ENCODE measurements at regions not wholly inside any gene's neighbourhood (a gene's known extent, or its start where the extent isn't known, plus 50 kb on each side); places are given as distances from the start of the nearest gene placed in this dataset.

DNA sequence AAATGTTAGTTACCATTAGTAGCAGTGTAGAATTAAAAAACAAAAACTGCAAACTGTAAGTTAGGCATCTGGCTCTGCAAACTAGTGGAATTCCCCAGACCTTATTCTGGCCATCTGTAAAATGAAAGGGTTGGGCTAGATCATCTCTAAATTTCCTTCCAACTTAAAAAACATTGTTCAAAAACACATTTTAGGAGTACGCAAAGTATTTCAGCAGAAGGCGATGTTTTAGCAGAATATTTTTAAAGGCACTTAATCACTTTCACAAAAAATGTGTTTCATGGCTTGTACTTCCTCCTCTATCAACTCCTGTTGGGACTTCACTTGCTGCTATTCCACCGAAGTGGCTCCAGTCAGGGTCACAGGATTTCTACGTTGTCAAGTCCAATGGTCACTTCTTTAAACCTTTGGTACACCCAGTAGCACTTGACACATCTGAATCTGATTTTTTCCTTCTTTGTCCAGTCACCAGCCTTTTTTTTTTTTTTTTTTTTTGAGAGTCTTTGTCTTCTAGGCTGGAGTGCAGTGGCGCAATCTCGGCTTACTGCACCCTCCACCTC lies 169.0 kb downstream of the AHR start:
- H3K27ac ChIP-seq = no peak overlapping the region
- TF ChIP-seq, protein P1, sequence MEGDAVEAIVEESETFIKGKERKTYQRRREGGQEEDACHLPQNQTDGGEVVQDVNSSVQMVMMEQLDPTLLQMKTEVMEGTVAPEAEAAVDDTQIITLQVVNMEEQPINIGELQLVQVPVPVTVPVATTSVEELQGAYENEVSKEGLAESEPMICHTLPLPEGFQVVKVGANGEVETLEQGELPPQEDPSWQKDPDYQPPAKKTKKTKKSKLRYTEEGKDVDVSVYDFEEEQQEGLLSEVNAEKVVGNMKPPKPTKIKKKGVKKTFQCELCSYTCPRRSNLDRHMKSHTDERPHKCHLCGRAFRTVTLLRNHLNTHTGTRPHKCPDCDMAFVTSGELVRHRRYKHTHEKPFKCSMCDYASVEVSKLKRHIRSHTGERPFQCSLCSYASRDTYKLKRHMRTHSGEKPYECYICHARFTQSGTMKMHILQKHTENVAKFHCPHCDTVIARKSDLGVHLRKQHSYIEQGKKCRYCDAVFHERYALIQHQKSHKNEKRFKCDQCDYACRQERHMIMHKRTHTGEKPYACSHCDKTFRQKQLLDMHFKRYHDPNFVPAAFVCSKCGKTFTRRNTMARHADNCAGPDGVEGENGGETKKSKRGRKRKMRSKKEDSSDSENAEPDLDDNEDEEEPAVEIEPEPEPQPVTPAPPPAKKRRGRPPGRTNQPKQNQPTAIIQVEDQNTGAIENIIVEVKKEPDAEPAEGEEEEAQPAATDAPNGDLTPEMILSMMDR (IDR thresholded peaks at IDR 0.05) = no peak
- no peak for TF ChIP-seq POLR2AphosphoS5 (IDR thresholded peaks at IDR 0.05)
- no peak for TF ChIP-seq POLR2A (IDR thresholded peaks at IDR 0.05)
- no peaks in the 10 kb centered on the region for H3K36me3 ChIP-seq
- no peaks in the 10 kb centered on the region for H3K27me3 ChIP-seq
- no peaks in the 10 kb centered on the region for H3K4me1 ChIP-seq
- intact Hi-C loops (cut with DNase I; ENCODE audit: low total_unique reads) = no loop called here
- H3K9me3 ChIP-seq = no peaks in the 10 kb centered on the region
- no peak for DNase-seq (ENCODE audit: low spot score in 2 of 2)
- H3K4me3 ChIP-seq = no peak overlapping the region

- no peak overlapping the region for H3K27ac ChIP-seq
- H3K27me3 ChIP-seq = no peaks in the 10 kb centered on the region
- H3K4me3 ChIP-seq = no peak overlapping the region
- intact Hi-C loops (cut with DNase I; ENCODE audit: low total_unique reads) = no loop called here
- TF ChIP-seq POLR2AphosphoS5 (IDR thresholded peaks at IDR 0.05) (no peak), POLR2A (IDR thresholded peaks at IDR 0.05) (no peak)
- TF ChIP-seq, protein P1 (IDR thresholded peaks at IDR 0.05) = no peak
- no peaks in the 10 kb centered on the region for H3K4me1 ChIP-seq
- H3K9me3 ChIP-seq = no peaks in the 10 kb centered on the region
- no peak for DNase-seq (ENCODE audit: low spot score in 2 of 2)
- no peaks in the 10 kb centered on the region for H3K36me3 ChIP-seq
Observed at GRCh38 chr7:17471325-17471724, 172.9 kb downstream of the AHR start.

- no peak for DNase-seq (ENCODE audit: low spot score in 2 of 2)
- intact Hi-C loops (cut with DNase I; ENCODE audit: low total_unique reads) = no loop called here
Observed at GRCh38 chr7:17472518-17472917, 174.1 kb downstream of the AHR start.

GRCh38 chr7:17472939-17473338 lies 174.5 kb downstream of the AHR start:
- no peak for TF ChIP-seq POLR2AphosphoS5 (IDR thresholded peaks at IDR 0.05)
- TF ChIP-seq, protein P1 (IDR thresholded peaks at IDR 0.05) = no peak
- TF ChIP-seq POLR2A (IDR thresholded peaks at IDR 0.05) = no peak
- intact Hi-C loops (cut with DNase I; ENCODE audit: low total_unique reads) = no loop called here
- Histone ChIP-seq H3K9me3 (no peaks in the 10 kb centered on the region), H3K4me1 (no peaks in the 10 kb centered on the region), H3K27me3 (no peaks in the 10 kb centered on the region), H3K4me3 (no peak overlapping the region), H3K27ac (no peak overlapping the region), H3K36me3 (no peaks in the 10 kb centered on the region)
- DNase-seq (ENCODE audit: low spot score in 2 of 2) = no peak

More at GRCh38 chr7:17472518-17472917, 174.1 kb downstream of the AHR start:
- no peaks in the 10 kb centered on the region for H3K36me3 ChIP-seq
- no peak overlapping the region for H3K27ac ChIP-seq
- TF ChIP-seq, protein P1 (IDR thresholded peaks at IDR 0.05) = no peak
- TF ChIP-seq POLR2A (IDR thresholded peaks at IDR 0.05) = no peak
- no peak for TF ChIP-seq POLR2AphosphoS5 (IDR thresholded peaks at IDR 0.05)
- no peak overlapping the region for H3K4me3 ChIP-seq
- no peaks in the 10 kb centered on the region for H3K9me3 ChIP-seq
- no peaks in the 10 kb centered on the region for H3K27me3 ChIP-seq
- no peaks in the 10 kb centered on the region for H3K4me1 ChIP-seq

DNA sequence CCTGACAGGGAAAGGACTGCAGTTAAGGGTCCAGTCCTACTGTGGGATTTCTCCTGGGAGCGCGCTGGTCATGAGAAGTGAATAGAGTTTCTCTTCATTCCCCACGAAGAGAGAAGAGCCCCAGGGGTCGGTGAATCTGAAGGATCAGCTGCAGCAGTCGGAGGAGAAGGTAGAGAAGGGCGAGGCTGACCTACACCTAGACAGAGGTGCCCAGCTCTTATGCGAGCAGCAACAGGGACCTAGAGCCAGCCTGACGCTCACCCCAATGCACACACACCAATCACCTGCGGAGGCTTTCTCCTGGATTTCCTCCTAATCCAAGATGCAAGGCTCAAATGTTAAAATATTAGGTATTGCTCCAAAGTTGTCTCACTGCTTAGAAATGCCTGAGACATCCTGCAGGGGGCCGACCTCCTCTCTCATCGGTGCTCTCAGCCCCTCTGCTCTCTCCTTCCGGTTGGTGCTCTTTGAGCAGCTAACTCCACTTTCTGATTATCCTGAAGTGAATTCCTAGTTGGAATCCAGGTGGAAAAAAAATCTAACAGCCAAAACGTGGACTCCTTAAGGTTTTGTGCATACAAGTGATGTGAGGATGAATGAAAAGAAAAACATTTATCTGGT lies 176.4 kb downstream of the AHR start:
- TF ChIP-seq POLR2AphosphoS5 (IDR thresholded peaks at IDR 0.05) (no peak), POLR2A (IDR thresholded peaks at IDR 0.05) (no peak)
- TF ChIP-seq, protein P1 (IDR thresholded peaks at IDR 0.05) = no peak
- DNase-seq (ENCODE audit: low spot score in 2 of 2) = no peak
- Histone ChIP-seq H3K36me3 (no peaks in the 10 kb centered on the region), H3K4me3 (no peak overlapping the region), H3K9me3 (no peaks in the 10 kb centered on the region), H3K4me1 (no peaks in the 10 kb centered on the region), H3K27me3 (no peaks in the 10 kb centered on the region), H3K27ac (no peak overlapping the region)
- intact Hi-C loops (cut with DNase I; ENCODE audit: low total_unique reads) = no loop called here

Measured in breast epithelium (tissue), 4 donors.